ENCODE measurements at regions not wholly inside any gene's neighbourhood (a gene's known extent, or its start where the extent isn't known, plus 50 kb on each side); places are given as distances from the start of the nearest gene placed in this dataset.

- H3K36me3 Mint-ChIP-seq (ENCODE audit: unreplicated experiment): no peaks in the 10 kb centered on the region
- TF ChIP-seq CTCF (IDR thresholded peaks at IDR 0.05): no peak
- H3K27me3 Mint-ChIP-seq (ENCODE audit: unreplicated experiment): no peaks in the 10 kb centered on the region
- no peaks in the 10 kb centered on the region for H3K9me3 Mint-ChIP-seq (ENCODE audit: unreplicated experiment)
- peaks cover 9% of the 10 kb centered on the region for H3K4me1 Mint-ChIP-seq (ENCODE audit: unreplicated experiment)
- H3K27ac Mint-ChIP-seq (ENCODE audit: unreplicated experiment): no peak overlapping the region
- DNase-seq (ENCODE audit: extremely low spot score, unreplicated experiment): no peak
- H3K4me3 Mint-ChIP-seq (ENCODE audit: unreplicated experiment): no peak overlapping the region
Observed at GRCh38 chr5:112086740-112087139, 329.7 kb upstream of the NREP start.

DNA sequence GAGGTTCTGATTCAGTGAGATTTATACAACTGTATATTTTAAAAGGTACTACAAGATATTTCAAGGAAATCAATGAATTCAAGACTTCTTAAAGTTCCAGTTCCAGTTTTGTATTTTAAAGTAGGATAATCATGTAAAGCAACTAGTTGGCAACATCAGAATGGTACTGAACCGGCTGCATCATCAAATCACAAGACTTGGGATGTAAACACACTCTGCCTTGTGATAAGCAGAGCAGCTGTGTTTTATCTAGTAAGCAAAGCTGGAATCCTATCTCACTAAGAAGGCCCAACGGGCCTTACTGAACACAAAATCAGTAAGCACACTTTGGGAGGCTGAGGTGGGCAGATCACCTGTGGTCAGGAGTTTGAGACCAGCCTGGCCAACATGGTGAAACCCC, 327.2 kb upstream of the NREP start:
- Mint-ChIP-seq H3K4me1 (ENCODE audit: unreplicated experiment) (peaks cover 13% of the 10 kb centered on the region), H3K27me3 (ENCODE audit: unreplicated experiment) (no peaks in the 10 kb centered on the region), H3K9me3 (ENCODE audit: unreplicated experiment) (no peaks in the 10 kb centered on the region), H3K36me3 (ENCODE audit: unreplicated experiment) (no peaks in the 10 kb centered on the region), H3K4me3 (ENCODE audit: unreplicated experiment) (no peak overlapping the region), H3K27ac (ENCODE audit: unreplicated experiment) (no peak overlapping the region)
- DNase-seq (ENCODE audit: extremely low spot score, unreplicated experiment): no peak
- TF ChIP-seq CTCF (IDR thresholded peaks at IDR 0.05): no peak

GRCh38 chr5:112083623-112084022, 326.6 kb upstream of the NREP start:
- Mint-ChIP-seq H3K9me3 (ENCODE audit: unreplicated experiment) (no peaks in the 10 kb centered on the region), H3K27me3 (ENCODE audit: unreplicated experiment) (no peaks in the 10 kb centered on the region), H3K4me3 (ENCODE audit: unreplicated experiment) (no peak overlapping the region), H3K4me1 (ENCODE audit: unreplicated experiment) (peaks cover 13% of the 10 kb centered on the region), H3K36me3 (ENCODE audit: unreplicated experiment) (no peaks in the 10 kb centered on the region), H3K27ac (ENCODE audit: unreplicated experiment) (no peak overlapping the region)
- DNase-seq (ENCODE audit: extremely low spot score, unreplicated experiment): no peak
- no peak for TF ChIP-seq CTCF (IDR thresholded peaks at IDR 0.05)

DNA sequence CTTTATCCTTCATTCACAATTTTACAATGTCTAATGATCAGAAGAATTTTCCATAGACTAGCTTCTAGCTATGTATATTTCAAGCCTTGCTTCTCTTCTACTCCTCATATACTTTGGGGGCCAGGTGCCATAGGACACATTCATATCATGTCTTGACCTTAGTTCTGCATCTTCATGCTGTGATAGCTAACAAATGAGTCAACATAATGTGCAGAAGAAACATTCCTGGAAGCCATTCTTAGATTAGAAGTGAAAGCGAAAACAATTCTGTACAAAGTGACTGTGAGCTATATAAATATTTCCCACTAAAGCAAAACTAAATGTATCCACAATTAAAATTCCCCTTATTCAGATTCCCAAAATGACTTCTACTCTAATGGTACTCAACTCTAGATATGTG, 320.2 kb upstream of the NREP start:
- DNase-seq (ENCODE audit: extremely low spot score, unreplicated experiment): no peak
- no peaks in the 10 kb centered on the region for H3K27me3 Mint-ChIP-seq (ENCODE audit: unreplicated experiment)
- no peaks in the 10 kb centered on the region for H3K9me3 Mint-ChIP-seq (ENCODE audit: unreplicated experiment)
- no peak overlapping the region for H3K4me3 Mint-ChIP-seq (ENCODE audit: unreplicated experiment)
- no peak for TF ChIP-seq CTCF (IDR thresholded peaks at IDR 0.05)
- peak overlapping the region; percentile 15 for H3K27ac Mint-ChIP-seq (ENCODE audit: unreplicated experiment)
- H3K4me1 Mint-ChIP-seq (ENCODE audit: unreplicated experiment): peaks cover 15% of the 10 kb centered on the region
- no peaks in the 10 kb centered on the region for H3K36me3 Mint-ChIP-seq (ENCODE audit: unreplicated experiment)

DNA sequence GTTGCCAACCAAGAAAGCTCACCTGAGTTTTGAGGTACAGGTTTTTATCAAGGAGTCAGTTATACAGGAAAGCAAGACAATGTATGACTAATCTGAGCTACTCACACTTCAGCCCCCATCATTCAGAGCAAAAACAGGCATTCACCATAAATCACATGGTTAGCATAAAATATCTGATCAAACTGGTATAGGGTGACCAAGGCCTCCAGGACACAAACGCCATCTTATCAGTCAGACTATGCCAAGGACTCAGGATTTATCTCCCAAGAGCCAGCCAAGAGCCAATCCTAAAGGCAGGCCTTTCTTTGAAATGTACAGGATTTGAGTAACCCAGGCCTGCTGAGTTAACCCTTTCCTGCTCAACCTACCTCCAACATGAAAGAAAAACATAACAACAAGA, 313.0 kb upstream of the NREP start:
- H3K4me1 Mint-ChIP-seq (ENCODE audit: unreplicated experiment): peaks cover 10% of the 10 kb centered on the region
- no peak for DNase-seq (ENCODE audit: extremely low spot score, unreplicated experiment)
- H3K4me3 Mint-ChIP-seq (ENCODE audit: unreplicated experiment): no peak overlapping the region
- TF ChIP-seq CTCF (IDR thresholded peaks at IDR 0.05): no peak
- H3K36me3 Mint-ChIP-seq (ENCODE audit: unreplicated experiment): no peaks in the 10 kb centered on the region
- H3K27ac Mint-ChIP-seq (ENCODE audit: unreplicated experiment): no peak overlapping the region
- no peaks in the 10 kb centered on the region for H3K9me3 Mint-ChIP-seq (ENCODE audit: unreplicated experiment)
- no peaks in the 10 kb centered on the region for H3K27me3 Mint-ChIP-seq (ENCODE audit: unreplicated experiment)

Measured in osteocyte (in vitro differentiated cells).